ENCODE measurements at regions not wholly inside any gene's neighbourhood (a gene's known extent, or its start where the extent isn't known, plus 50 kb on each side); places are given as distances from the start of the nearest gene placed in this dataset.

GRCh38 chr6:28695715-28696114, 170.0 kb downstream of the GPX5 start:
- no peak for DNase-seq (ENCODE audit: insufficient read length, low spot score)
- no peak for FAIRE-seq

- no peak for FAIRE-seq
- DNase-seq (ENCODE audit: insufficient read length, low spot score), result no peak
Observed at GRCh38 chr6:28696167-28696566, 170.5 kb downstream of the GPX5 start.

- FAIRE-seq (no peak), DNase-seq (ENCODE audit: insufficient read length, low spot score) (no peak)
Observed at GRCh38 chr6:28696682-28697081, 171.0 kb downstream of the GPX5 start.

GRCh38 chr6:28707387-28708282, 182.0 kb downstream of the GPX5 start:
- DNase-seq (ENCODE audit: insufficient read length, low spot score), result no peak
- no peak for FAIRE-seq

- DNase-seq (ENCODE audit: insufficient read length, low spot score) (no peak), FAIRE-seq (no peak)
Observed at GRCh38 chr6:28709478-28710349, 184.0 kb downstream of the GPX5 start.

- no peak for FAIRE-seq
- DNase-seq (ENCODE audit: insufficient read length, low spot score), result no peak
Observed at GRCh38 chr6:28710466-28711191, 184.9 kb downstream of the GPX5 start.

GRCh38 chr6:28711325-28711724, 185.6 kb downstream of the GPX5 start:
- no peak for DNase-seq (ENCODE audit: insufficient read length, low spot score)
- no peak for FAIRE-seq

- FAIRE-seq (no peak), DNase-seq (ENCODE audit: insufficient read length, low spot score) (no peak)
Observed at GRCh38 chr6:28711788-28712341, 186.2 kb downstream of the GPX5 start.

- DNase-seq (ENCODE audit: insufficient read length, low spot score) (no peak), FAIRE-seq (no peak)
Observed at GRCh38 chr6:28712982-28713381, 187.3 kb downstream of the GPX5 start.

GRCh38 chr6:28719275-28719940, 193.7 kb downstream of the GPX5 start:
- FAIRE-seq (no peak), DNase-seq (ENCODE audit: insufficient read length, low spot score) (no peak)

GRCh38 chr6:28720357-28721231, 194.9 kb downstream of the GPX5 start:
- no peak for FAIRE-seq
- no peak for DNase-seq (ENCODE audit: insufficient read length, low spot score)

GRCh38 chr6:28721372-28721771, 195.7 kb downstream of the GPX5 start:
- DNase-seq (ENCODE audit: insufficient read length, low spot score) (no peak), FAIRE-seq (no peak)

- no peak for DNase-seq (ENCODE audit: insufficient read length, low spot score)
- FAIRE-seq, result no peak
Observed at GRCh38 chr6:28724395-28724794, 198.7 kb downstream of the GPX5 start.

GRCh38 chr6:28725274-28725809, 198.4 kb downstream of the TRIM27 start:
- DNase-seq (ENCODE audit: insufficient read length, low spot score), result no peak
- no peak for FAIRE-seq

GRCh38 chr6:28725890-28726348, 197.9 kb downstream of the TRIM27 start:
- DNase-seq (ENCODE audit: insufficient read length, low spot score) (no peak), FAIRE-seq (no peak)

GRCh38 chr6:28726569-28727309, 197.0 kb downstream of the TRIM27 start:
- DNase-seq (ENCODE audit: insufficient read length, low spot score) (no peak), FAIRE-seq (no peak)

GRCh38 chr6:28727559-28728211, 196.1 kb downstream of the TRIM27 start:
- FAIRE-seq (no peak), DNase-seq (ENCODE audit: insufficient read length, low spot score) (no peak)

All from HTR-8/SVneo (cell line).